ENCODE measurements at regions not wholly inside any gene's neighbourhood (a gene's known extent, or its start where the extent isn't known, plus 50 kb on each side); places are given as distances from the start of the nearest gene placed in this dataset.

GRCh38 chr1:17953921-17954320 is 153.7 kb upstream of the IGSF21 start:
- Histone ChIP-seq H3K4me1 (ENCODE audit: insufficient read depth, low read length) (peaks cover 12% of the 10 kb centered on the region; the same call in 1 of the 2 replicates), H3K18ac (ENCODE audit: insufficient read length, low read depth, low read length) (no peak overlapping the region), H4K91ac (ENCODE audit: insufficient read length, low read depth, low read length) (no peak overlapping the region), H3K27me3 (ENCODE audit: insufficient read depth, low read length) (no peaks in the 10 kb centered on the region; the same call in 1 of the 2 replicates), H3T11ph (ENCODE audit: low read length) (no peak overlapping the region), H3K79me2 (ENCODE audit: insufficient read depth, low read length) (no peaks in the 10 kb centered on the region), H4K20me1 (ENCODE audit: control insufficient read depth, insufficient read depth, insufficient read length) (no peaks in the 10 kb centered on the region), H2BK5ac (ENCODE audit: insufficient read length, low read length) (no peak overlapping the region), H3K56ac (ENCODE audit: insufficient read length, low read depth, low read length) (no peak overlapping the region), H3K4ac (ENCODE audit: low read depth, low read length) (no peak overlapping the region), H3K14ac (ENCODE audit: insufficient read depth, low read length) (no peak overlapping the region), H3K9me3 (ENCODE audit: control insufficient read depth, low read depth, low read length) (no peaks in the 10 kb centered on the region), H2AK5ac (ENCODE audit: insufficient read length, low read length) (no peak overlapping the region), H3K4me2 (ENCODE audit: insufficient read depth, insufficient read length, low read length) (no peak overlapping the region), H2BK20ac (ENCODE audit: low read depth, low read length, poor library complexity, severe bottlenecking) (no peak overlapping the region), H3K79me1 (ENCODE audit: insufficient read depth, low read depth, low read length, poor library complexity, severe bottlenecking) (no peaks in the 10 kb centered on the region), H4K5ac (ENCODE audit: insufficient read length, low read depth, low read length) (no peak overlapping the region), H4K8ac (replicated peaks; ENCODE audit: insufficient read length, low read depth, low read length) (no peak overlapping the region), H3K9ac (ENCODE audit: extremely low read depth, insufficient read length, low read length) (no peak overlapping the region), H2BK15ac (ENCODE audit: low read depth, low read length) (no peak overlapping the region), H2BK12ac (ENCODE audit: insufficient read length, low read depth, low read length) (no peak overlapping the region), H3K23ac (ENCODE audit: insufficient read length, low read depth, low read length) (no peak overlapping the region), H3K27ac (ENCODE audit: insufficient read length, low read depth, low read length) (no peak overlapping the region), H2BK120ac (ENCODE audit: low read depth, low read length, poor library complexity, severe bottlenecking) (no peak overlapping the region), H2AFZ (ENCODE audit: low read length) (no peak overlapping the region), H3K23me2 (ENCODE audit: insufficient read length, low read depth, low read length, poor library complexity, severe bottlenecking) (no peaks in the 10 kb centered on the region)
- Mint-ChIP-seq H3K4me3 (no peak overlapping the region), H3K36me3 (ENCODE audit: insufficient read depth in 1 of 3, low read depth in 3 of 3) (no peaks in the 10 kb centered on the region), H3K4me1 (peaks cover 30 to 35% of the 10 kb centered on the region in 2 experiments), H3K9me3 (no peaks in the 10 kb centered on the region; a peak in 1 of 5 replicates), H3K27me3 (ENCODE audit: low read depth) (peaks cover 15% of the 10 kb centered on the region), H3K27ac (no peak overlapping the region)
- WGBS (ENCODE audit: extremely low coverage, insufficient read length, low lambda C conversion rate), result no CpG with 5 or more reads among the region's 4 CpGs
- no peak for DNase-seq
- TF ChIP-seq, protein P1, sequence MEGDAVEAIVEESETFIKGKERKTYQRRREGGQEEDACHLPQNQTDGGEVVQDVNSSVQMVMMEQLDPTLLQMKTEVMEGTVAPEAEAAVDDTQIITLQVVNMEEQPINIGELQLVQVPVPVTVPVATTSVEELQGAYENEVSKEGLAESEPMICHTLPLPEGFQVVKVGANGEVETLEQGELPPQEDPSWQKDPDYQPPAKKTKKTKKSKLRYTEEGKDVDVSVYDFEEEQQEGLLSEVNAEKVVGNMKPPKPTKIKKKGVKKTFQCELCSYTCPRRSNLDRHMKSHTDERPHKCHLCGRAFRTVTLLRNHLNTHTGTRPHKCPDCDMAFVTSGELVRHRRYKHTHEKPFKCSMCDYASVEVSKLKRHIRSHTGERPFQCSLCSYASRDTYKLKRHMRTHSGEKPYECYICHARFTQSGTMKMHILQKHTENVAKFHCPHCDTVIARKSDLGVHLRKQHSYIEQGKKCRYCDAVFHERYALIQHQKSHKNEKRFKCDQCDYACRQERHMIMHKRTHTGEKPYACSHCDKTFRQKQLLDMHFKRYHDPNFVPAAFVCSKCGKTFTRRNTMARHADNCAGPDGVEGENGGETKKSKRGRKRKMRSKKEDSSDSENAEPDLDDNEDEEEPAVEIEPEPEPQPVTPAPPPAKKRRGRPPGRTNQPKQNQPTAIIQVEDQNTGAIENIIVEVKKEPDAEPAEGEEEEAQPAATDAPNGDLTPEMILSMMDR (conservative IDR thresholded peaks at IDR 0.05), result no peak

Measured in H9 (cell line).